Neural cell (in vitro differentiated cells): ENCODE measurements at regions not wholly inside any gene's neighbourhood (a gene's known extent, or its start where the extent isn't known, plus 50 kb on each side); places are given as distances from the start of the nearest gene placed in this dataset.

Experiments used
- H2AFZ ChIP-seq: fragments of 200-600, 300-800 bp; sonication (generic), shearing (Covaris generic); 2 replicates; pipeline ENCODE4 v1.6.0; 2014; ENCODE audit warnings: low read depth, mild to moderate bottlenecking, antibody characterized with exemption, low read length, moderate library complexity
- H3F3A ChIP-seq: fragments of 200-600 bp; shearing (Covaris generic); 2 replicates; pipeline ENCODE4 v1.6.1; 2016; ENCODE audit warnings: mild to moderate bottlenecking, moderate library complexity, mixed read lengths, antibody characterized with exemption, low read length; ENCODE audit not compliant: insufficient read depth, poor library complexity, severe bottlenecking
- H3K27ac ChIP-seq: fragments of 200-600, 300-800 bp; sonication (generic), shearing (Covaris generic); 2 replicates; pipeline ENCODE4 v1.5.1; 2014; ENCODE audit warnings: mild to moderate bottlenecking, low read length, moderate library complexity
- H3K27me3 ChIP-seq: fragments of 300-800, 200-600 bp; sonication (generic), shearing (Covaris generic); 2 replicates; pipeline ENCODE4 v1.6.0; 2014; ENCODE audit warnings: mild to moderate bottlenecking, low read depth, low read length, moderate library complexity; ENCODE audit not compliant: insufficient read depth
- H3K36me3 ChIP-seq: fragments of 300-800, 200-600 bp; sonication (generic), shearing (Covaris generic); 2 replicates; pipeline ENCODE4 v1.5.1; 2014; ENCODE audit warnings: mild to moderate bottlenecking, antibody characterized with exemption, low read length, moderate library complexity; ENCODE audit not compliant: insufficient read depth
- H3K4me2 ChIP-seq: fragments of 300-800, 200-600 bp; sonication (generic), shearing (Covaris generic); 2 replicates; pipeline ENCODE4 v1.6.0; 2014; ENCODE audit warnings: mild to moderate bottlenecking, low read length
- H3K4me3 ChIP-seq: fragments of 300-800, 200-600 bp; sonication (generic), shearing (Covaris generic); 2 replicates; pipeline ENCODE4 v1.5.1; 2014; ENCODE audit warnings: mild to moderate bottlenecking, low read length, moderate library complexity
- H3K79me2 ChIP-seq: fragments of 200-600 bp; shearing (Covaris generic); replicated peaks from 2 replicates; pipeline ENCODE4 v1.6.0; 2014; ENCODE audit warnings: mild to moderate bottlenecking, low read length, moderate library complexity; ENCODE audit not compliant: insufficient read depth
- H3K9ac ChIP-seq: fragments of 300-800, 200-600 bp; sonication (generic), shearing (Covaris generic); 2 replicates; pipeline ENCODE4 v1.6.1; 2016; ENCODE audit warnings: mild to moderate bottlenecking, low read length, mixed read lengths
- H3K9me2 ChIP-seq: fragments of 200-600 bp; shearing (Covaris generic); 2 replicates; pipeline ENCODE4 v1.6.1; 2016; ENCODE audit warnings: mild to moderate bottlenecking, low read length, mixed read lengths; ENCODE audit not compliant: insufficient read depth
- H3K9me3 ChIP-seq: fragments of 200-600, 300-800 bp; sonication (generic), shearing (Covaris generic); 2 replicates; pipeline ENCODE4 v1.6.1; 2016; ENCODE audit warnings: mild to moderate bottlenecking, mixed run types, low read length, moderate library complexity, mixed read lengths
- H4K20me1 ChIP-seq: fragments of 200-600 bp; shearing (Covaris generic); 2 replicates; pipeline ENCODE4 v1.6.1; 2016; ENCODE audit warnings: mild to moderate bottlenecking, mixed run types; ENCODE audit not compliant: insufficient read depth
- EP300 ChIP-seq: fragments of 450-650 bp; conservative IDR thresholded peaks from 2 replicates; pipeline ENCODE4 v1.6.1; 2014; ENCODE audit warnings: antibody characterized with exemption, mild to moderate bottlenecking, moderate library complexity; ENCODE audit not compliant: poor library complexity, severe bottlenecking
- EZH2 ChIP-seq: fragments of 200-600, 300-800 bp; shearing (Covaris generic), sonication (generic); IDR thresholded peaks from 2 replicates; pipeline ENCODE4 v1.6.1; 2014; ENCODE audit warnings: antibody characterized with exemption, low read length, borderline replicate concordance, mild to moderate bottlenecking; ENCODE audit not compliant: insufficient read depth, poor library complexity, severe bottlenecking
- MXI1 ChIP-seq: fragments of 450-650 bp; conservative IDR thresholded peaks from 2 replicates; pipeline ENCODE4 v1.6.1; 2014; ENCODE audit warnings: antibody characterized with exemption, mild to moderate bottlenecking; ENCODE audit not compliant: poor library complexity, severe bottlenecking
- POLR2AphosphoS5 ChIP-seq: IDR thresholded peaks from 2 replicates; pipeline ENCODE4 v1.6.1; 2012
- RAD21 ChIP-seq: fragments of 450-650 bp; conservative IDR thresholded peaks from 2 replicates; pipeline ENCODE4 v1.6.1; 2014; ENCODE audit warnings: antibody characterized with exemption, mild to moderate bottlenecking, moderate library complexity
- SMC3 ChIP-seq: fragments of 450-650 bp; conservative IDR thresholded peaks from 2 replicates; pipeline ENCODE4 v1.6.1; 2014; ENCODE audit warnings: antibody characterized with exemption, mild to moderate bottlenecking, moderate library complexity; ENCODE audit not compliant: poor library complexity
- TAF1 ChIP-seq: IDR thresholded peaks from 2 replicates; pipeline ENCODE4 v1.6.1; 2012; ENCODE audit warnings: low read depth
- TF ChIP-seq, protein P1 (sequence below): fragments of 450-650 bp; IDR thresholded peaks from 2 replicates; pipeline ENCODE4 v1.5.1; 2014; ENCODE audit warnings: antibody characterized with exemption, mild to moderate bottlenecking, moderate library complexity; ENCODE audit not compliant: poor library complexity, severe bottlenecking
- TF ChIP-seq, protein P2 (sequence below): IDR thresholded peaks from 2 replicates; pipeline ENCODE4 v1.6.1; 2012; ENCODE audit warnings: borderline replicate concordance

DNA sequence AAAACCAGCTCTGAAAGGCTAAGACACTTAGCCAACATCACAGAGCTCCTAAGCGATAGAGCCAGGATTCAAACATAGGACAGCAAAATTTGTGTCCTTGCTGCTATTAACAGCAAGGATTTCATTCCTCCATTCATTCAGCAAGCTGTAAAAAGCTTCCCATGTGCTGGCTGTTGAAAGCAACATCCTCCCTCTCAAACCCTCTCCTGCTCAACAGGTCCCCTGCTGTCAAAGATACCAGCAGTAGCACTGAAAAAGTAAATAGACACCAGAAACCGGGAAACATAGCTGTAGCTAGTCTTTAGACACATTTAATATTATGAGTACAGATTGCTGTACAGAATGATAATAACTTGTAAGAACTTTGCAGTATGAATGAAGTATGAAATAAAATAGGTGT, 52.6 kb upstream of the ADAMTSL1 start:
- Histone ChIP-seq H4K20me1 (no peaks in the 10 kb centered on the region), H3K36me3 (no peaks in the 10 kb centered on the region), H3F3A (no peaks in the 10 kb centered on the region), H3K27me3 (no peaks in the 10 kb centered on the region), H3K9me2 (no peaks in the 10 kb centered on the region), H3K9ac (no peak overlapping the region), H3K4me2 (no peak overlapping the region), H3K9me3 (no peaks in the 10 kb centered on the region), H3K79me2 (no peaks in the 10 kb centered on the region), H2AFZ (no peak overlapping the region), H3K4me3 (no peak overlapping the region), H3K27ac (no peak overlapping the region)
- no peak for TF ChIP-seq SMC3
- TF ChIP-seq, protein P1, sequence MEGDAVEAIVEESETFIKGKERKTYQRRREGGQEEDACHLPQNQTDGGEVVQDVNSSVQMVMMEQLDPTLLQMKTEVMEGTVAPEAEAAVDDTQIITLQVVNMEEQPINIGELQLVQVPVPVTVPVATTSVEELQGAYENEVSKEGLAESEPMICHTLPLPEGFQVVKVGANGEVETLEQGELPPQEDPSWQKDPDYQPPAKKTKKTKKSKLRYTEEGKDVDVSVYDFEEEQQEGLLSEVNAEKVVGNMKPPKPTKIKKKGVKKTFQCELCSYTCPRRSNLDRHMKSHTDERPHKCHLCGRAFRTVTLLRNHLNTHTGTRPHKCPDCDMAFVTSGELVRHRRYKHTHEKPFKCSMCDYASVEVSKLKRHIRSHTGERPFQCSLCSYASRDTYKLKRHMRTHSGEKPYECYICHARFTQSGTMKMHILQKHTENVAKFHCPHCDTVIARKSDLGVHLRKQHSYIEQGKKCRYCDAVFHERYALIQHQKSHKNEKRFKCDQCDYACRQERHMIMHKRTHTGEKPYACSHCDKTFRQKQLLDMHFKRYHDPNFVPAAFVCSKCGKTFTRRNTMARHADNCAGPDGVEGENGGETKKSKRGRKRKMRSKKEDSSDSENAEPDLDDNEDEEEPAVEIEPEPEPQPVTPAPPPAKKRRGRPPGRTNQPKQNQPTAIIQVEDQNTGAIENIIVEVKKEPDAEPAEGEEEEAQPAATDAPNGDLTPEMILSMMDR: no peak
- TF ChIP-seq TAF1: no peak
- TF ChIP-seq RAD21: no peak
- no peak for TF ChIP-seq MXI1
- TF ChIP-seq, protein P2, sequence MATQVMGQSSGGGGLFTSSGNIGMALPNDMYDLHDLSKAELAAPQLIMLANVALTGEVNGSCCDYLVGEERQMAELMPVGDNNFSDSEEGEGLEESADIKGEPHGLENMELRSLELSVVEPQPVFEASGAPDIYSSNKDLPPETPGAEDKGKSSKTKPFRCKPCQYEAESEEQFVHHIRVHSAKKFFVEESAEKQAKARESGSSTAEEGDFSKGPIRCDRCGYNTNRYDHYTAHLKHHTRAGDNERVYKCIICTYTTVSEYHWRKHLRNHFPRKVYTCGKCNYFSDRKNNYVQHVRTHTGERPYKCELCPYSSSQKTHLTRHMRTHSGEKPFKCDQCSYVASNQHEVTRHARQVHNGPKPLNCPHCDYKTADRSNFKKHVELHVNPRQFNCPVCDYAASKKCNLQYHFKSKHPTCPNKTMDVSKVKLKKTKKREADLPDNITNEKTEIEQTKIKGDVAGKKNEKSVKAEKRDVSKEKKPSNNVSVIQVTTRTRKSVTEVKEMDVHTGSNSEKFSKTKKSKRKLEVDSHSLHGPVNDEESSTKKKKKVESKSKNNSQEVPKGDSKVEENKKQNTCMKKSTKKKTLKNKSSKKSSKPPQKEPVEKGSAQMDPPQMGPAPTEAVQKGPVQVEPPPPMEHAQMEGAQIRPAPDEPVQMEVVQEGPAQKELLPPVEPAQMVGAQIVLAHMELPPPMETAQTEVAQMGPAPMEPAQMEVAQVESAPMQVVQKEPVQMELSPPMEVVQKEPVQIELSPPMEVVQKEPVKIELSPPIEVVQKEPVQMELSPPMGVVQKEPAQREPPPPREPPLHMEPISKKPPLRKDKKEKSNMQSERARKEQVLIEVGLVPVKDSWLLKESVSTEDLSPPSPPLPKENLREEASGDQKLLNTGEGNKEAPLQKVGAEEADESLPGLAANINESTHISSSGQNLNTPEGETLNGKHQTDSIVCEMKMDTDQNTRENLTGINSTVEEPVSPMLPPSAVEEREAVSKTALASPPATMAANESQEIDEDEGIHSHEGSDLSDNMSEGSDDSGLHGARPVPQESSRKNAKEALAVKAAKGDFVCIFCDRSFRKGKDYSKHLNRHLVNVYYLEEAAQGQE: no peak
- no peak for TF ChIP-seq POLR2AphosphoS5
- TF ChIP-seq EP300: no peak
- TF ChIP-seq EZH2: no peak

DNA sequence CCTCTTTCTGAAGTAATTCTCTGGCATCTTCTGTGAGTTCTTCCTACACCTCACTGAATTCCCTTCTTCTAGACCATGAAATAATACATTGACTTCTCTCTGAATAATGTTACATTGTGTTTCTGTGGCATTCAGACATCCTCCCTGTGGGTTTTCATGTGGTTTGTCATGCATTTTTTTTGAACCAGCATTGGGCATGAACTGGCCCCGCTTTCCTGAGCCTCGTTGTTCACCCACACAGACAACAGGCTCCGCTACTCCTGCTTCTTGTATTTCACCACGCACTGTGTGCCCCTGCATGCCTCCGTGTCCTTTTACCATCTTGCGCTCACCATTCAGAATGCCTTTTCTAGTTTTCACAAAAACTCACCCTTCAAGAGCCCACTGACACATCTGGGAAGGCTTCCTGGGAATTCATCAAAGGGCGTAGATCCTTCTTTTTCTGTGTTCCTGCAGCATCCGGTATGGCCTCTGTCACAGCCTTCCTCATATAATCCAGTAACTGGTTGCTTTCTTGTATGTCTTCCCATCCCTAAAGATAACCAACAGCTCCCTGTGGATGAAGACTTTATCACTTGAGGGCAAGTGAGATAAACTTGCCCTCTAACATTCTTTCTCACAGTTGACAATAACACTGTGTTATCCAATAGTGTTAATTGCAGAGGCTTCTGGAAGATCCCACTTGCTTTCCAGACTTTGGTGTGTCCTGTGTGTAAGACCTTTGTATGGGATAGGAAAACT, 51.5 kb upstream of the ADAMTSL1 start:
- Histone ChIP-seq H3K9me3 (no peaks in the 10 kb centered on the region), H3K27ac (no peak overlapping the region), H3F3A (no peaks in the 10 kb centered on the region), H3K9me2 (no peaks in the 10 kb centered on the region), H4K20me1 (no peaks in the 10 kb centered on the region), H3K9ac (no peak overlapping the region), H3K27me3 (no peaks in the 10 kb centered on the region), H3K4me3 (no peak overlapping the region), H3K79me2 (no peaks in the 10 kb centered on the region), H3K4me2 (no peak overlapping the region), H3K36me3 (no peaks in the 10 kb centered on the region), H2AFZ (no peak overlapping the region)
- TF ChIP-seq EZH2 (no peak), POLR2AphosphoS5 (no peak), RAD21 (no peak), TAF1 (no peak), EP300 (no peak), MXI1 (no peak)
- TF ChIP-seq, protein P2: no peak
